ENCODE measurements at regions not wholly inside any gene's neighbourhood (a gene's known extent, or its start where the extent isn't known, plus 50 kb on each side); places are given as distances from the start of the nearest gene placed in this dataset.

DNA sequence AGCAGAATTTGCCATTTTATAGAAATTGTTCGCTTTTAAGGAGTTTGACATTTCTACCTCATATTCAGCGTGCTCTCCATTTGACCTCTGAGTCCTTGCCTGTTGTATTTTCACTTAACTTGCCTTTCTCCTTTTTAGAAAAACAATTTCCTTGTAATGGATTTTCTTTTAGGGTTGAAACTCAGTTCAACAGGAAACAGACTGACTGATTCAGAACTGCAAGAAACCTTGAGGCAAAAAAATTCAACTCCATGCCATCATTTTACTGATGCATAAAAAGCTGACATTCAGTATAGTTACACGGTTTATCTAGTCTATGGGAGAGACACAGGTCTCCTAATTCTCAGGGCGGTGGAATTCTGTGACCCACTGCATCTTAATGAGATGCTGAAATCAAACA, 59.8 kb downstream of the MRPS30 start:
- no peak for DNase-seq

DNA sequence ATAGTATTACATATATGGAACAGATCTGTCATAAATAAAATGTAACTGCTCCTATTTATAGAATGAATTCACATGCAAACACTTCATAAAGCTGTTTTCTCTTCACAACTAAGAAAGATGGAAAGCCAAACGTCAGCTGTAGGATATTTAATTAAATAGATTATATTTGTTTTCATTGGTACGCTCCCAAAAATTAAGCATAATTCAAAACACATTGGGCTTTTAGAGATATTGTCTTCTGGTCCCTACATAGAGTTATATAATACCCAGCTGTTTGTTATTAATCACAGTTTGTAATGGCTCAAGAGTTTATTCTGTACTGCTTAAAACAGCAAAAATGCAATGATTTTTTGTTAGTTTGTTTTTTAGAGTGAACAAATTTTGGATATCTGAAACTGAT, 61.2 kb downstream of the MRPS30 start:
- DNase-seq: no peak

DNA sequence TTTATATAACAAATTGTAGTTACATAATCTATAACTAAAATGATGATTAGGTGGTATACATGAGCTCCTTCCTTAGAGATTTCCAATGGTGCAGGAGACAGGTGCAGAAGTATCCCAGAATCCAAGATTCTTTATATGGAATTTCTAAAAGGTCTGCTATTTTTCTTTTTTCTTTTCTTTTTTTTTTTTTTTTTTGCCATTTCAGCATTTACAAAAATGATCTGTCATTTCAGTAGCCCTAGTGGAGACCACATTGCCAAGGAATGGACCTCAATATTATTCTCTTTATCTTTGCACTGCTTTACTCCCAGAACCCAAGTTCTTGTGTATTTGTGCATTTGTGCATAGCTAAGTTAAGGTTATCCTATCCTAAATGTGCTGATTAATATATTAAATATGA, 61.7 kb downstream of the MRPS30 start:
- no peak for DNase-seq

DNA sequence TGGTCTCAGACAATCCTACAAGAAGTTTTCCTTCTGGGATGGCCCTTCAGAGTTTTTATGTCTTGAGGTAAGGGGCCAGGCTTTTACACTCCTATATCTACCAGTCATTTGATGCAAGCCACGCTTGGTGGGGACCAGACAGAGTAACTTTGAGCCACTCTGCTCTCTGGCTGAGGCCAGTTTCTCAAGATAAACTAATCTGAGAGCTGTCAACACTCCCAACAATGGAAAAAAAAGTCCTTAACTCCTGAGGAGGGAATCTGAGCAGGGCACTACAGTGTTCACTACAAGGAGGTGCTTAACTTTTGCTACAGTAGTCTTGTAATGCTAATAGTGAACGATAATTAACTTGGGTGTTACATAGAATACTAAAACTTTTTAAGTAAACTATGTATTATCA, 62.7 kb downstream of the MRPS30 start:
- no peak for DNase-seq

DNA sequence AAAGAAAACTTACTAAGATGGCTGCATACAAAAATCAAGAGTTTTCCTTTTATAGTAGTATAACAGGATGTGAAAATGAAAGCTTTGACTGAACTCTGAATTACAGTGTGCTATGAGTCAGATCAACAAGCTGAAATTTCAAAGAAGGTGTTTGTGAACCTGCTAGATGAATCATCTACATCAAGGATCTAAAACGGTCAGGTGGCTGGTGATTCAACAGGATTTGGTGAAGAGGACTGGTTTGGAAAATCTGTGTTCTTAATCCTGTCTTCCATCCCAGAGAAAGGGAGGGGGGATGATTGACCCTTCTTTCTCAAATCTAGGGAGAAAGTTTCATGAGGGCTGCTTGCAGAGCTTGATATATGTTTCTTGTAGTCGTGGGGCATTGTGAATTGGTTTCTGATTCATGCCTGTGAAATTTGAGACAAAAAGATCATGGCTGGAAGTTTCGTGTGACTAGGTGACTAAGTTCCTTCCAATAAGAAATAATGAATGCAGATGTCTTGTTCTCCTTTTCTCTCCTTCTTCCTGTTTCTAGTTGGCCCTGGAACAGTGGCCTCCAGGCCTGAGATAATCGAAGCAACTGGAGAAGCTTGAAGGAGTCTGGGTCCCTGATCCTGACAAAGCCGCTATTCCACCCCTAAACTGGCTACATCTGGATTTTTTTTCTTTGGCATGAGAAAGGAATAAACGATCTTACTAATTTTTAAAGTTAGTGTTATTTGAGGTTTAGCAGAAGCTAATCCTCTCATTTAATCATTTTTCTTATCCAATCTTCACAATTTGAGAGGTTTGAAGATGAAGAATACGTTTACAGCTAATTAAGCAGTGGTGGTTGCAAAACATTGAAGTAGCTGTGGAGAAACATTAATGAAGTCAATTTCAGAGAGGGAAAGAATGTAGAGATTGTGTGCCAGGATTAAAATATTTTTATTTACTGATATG, 67.2 kb downstream of the MRPS30 start:
- DNase-seq: no peak

DNA sequence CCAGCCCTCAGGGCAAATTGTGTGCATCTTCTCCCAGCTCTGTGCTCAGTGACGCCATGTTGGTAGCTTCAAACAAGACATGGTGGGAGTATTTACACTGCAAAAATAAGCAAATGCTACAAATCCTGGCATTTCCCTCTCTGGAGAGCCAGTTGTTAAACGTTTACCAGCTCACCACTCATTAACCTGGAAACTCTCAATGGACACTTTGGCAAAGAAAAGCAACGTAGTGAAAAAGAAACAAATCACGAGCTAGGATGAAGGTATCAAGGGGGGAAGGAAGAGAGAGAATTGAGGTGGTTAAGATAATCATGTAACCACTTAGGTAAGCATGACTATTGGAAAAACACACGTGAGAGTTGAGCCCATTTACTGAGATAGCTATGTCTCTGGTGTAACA, 72.5 kb downstream of the MRPS30 start:
- no peak for DNase-seq

DNA sequence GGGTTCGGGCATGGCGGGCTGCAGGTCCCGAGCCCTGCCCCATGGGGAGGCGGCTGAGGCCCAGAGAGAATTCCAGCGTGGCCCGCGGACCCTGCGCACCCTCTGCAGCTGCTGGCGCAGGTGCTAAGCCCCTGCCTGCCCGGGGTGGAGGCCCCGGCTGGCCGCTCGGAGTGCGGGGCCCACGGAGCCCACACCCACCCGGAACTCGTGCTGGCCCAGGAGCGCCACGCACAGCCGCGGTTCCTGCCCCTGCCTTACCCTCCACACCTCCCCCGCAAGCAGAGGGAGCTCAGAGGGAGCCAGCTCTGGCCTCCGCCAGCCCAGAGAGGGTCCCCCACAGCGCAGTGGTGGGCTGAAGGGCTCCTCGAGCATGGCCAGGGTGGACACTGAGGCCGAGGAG, 75.3 kb downstream of the MRPS30 start:
- no peak for DNase-seq

DNA sequence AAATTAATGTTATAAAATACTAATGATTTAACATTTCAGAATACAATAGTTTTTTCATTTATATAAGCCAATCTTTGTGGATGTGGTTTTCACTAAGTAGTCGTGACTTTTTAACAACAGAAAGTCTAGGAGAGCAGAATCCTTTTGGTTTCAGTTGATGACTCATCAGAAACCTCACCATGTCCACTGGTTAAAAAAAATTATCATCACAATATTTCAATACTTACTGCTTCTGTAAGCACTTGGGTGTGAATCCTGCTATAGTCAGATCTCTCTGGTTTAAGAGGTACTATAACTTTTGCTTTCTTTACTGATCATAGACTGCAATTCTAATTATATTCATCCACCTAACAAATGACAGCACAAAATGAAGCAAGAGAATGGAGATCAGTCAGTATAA, 77.2 kb downstream of the MRPS30 start:
- no peak for DNase-seq

DNA sequence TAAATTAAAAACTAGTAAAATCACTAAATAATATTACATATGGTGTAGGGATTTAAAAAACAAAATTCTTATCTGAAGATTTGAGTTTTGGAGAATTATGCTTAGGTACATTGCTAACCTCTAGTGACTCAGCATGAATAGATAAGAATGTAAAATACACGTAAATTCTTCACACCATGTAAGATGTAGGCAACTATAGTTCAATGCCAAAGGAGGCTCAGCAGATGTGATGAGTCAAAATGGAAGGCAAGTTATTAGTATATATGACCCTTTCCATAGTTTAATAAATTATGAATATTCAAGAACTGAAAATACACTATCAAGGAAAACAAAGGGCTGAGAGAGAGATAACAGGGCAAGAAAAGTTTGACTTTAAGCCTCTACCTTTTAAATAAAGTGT, 79.0 kb downstream of the MRPS30 start:
- DNase-seq: no peak

DNA sequence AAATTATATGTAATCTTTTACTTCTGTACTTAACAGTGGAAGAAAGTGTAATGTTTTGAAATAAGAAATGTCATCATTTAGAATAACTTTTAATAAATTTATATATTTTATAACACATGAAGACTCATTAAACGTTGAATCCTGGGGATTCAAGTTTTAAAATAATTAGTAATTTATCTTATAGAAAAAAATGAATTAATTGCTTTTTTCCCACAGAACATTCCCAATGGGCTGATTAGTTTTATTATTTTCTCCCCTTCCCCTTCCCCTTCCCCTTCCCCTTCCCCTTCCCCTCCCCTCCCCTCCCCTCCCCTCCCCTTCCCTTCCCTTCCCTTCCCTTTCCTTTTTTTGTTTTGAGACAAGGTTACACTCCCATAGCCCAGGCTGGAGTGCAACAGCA, 79.7 kb downstream of the MRPS30 start:
- no peak for DNase-seq

DNA sequence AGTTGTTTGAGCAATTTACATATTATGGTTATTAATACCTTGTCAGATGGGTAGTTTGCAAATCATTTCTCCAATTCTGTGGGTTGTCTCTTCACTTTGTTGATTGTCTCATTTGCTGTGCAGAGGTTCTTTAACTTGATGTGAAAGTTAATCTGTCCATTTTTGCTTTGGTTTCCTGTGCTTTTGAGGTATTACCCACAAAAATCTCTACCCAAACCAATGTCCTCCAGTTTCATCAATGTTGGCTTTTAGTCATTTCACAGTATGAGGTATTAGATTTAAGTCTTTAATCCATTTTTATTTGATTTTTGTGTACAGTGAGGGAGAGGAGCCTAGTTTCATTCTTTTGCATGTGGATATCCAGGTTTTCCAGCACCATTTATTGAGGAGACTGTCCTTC, 82.4 kb downstream of the MRPS30 start:
- DNase-seq: no peak

DNA sequence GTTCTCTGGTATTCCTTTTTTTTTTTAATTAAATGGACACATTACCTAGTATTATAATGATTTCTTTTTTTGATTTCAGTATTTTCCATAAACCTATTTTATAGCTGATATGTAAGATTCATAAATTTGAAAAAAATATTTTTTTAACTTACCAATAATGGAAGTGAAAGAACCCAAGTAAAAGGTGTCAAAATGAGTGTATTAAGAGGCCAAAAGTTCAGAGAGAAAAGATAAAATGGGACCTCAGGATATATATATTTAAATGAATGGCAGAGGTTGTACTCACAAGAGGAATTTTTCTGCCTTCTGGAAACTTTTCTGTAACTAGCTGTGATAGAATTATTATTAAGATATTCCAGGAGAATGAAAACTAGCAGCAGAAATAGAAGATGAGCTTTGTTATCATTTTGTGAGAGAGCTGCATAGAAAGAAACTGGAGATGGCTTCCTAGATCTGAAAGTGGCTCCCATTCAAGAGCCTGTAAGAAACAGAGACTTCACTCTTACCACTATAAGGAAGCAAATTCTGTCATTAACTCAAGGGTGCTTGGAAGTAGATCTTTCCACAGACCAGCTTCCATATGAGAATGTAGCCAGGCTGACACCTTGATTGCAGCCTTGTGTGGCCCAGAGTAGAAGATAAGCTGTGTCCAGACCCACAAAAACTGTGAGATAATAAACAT, 91.7 kb downstream of the MRPS30 start:
- DNase-seq: no peak

DNA sequence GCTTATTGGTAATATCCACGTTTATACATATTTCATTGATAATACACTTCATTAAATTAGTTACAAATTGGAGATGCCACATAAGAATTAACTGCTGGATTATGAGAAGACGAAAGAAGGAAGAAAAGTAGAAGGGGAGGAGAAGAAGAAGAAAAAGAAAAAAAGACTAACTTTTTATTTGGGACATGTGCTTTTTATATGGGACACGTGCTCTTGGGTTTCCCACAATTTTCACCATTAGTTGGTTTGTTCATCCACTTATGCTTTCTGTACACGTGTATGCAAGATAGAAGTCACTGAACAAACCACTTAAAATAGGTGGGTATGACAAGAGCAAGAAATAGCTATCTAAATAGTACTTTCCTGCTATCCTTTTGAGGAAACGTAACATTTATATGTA, 98.6 kb downstream of the MRPS30 start:
- DNase-seq: no peak

DNA sequence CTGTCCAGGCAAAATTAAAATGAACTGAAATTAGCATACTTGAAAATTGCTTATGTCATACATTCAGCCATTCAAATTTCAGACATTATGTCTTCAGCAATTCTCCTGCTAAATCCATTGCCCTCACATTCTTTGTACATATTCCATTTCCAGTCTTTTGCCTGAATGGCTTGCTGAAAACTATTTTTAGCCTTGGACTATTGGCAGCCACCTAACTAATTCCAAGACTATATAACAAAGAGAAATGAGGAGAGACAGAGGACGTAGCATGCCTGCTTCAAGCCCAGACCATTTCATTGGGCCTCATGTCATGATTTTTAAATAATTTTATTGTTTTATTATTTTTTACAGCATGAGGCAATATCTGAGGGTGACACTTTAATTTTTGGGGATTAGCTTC, 100.3 kb downstream of the MRPS30 start:
- DNase-seq: no peak

DNA sequence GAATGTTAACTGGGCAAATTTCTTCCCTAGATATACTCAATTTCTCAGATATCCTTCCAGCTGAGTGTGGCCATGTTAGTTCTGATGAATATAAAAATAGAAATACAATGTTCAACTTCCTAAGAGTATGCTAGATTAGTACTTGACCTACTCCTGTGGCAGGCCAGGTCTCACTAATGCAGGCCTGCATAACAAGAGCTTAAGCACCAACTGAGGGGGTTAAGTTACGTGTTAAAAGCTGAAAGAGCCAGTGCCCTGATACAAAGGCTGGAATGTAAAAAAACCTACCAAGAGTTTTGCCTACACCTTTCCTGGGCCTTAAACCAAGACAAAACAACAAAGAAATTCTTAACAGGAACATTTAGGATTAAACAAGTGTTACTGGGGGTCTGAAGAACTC, 102.8 kb downstream of the MRPS30 start:
- DNase-seq: no peak

DNA sequence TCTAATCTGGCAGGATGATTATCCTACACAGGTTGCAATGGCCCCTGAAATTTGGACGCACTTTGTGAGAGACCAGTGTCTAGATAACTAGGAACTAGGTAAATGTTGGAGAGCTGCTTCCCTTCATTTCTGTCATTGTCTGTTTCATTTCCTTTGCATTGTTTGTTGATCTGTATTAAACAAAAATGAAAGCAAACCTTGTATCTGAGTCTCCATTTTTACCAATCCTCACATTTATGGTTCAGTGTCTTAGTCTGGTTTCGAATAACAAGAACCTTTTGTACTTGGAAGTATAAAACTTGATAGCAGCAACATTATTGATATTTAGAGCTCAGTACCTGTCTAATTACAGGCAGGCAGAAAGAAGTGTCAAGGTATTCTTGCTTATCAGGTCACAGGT, 105.5 kb downstream of the MRPS30 start:
- DNase-seq: no peak

DNA sequence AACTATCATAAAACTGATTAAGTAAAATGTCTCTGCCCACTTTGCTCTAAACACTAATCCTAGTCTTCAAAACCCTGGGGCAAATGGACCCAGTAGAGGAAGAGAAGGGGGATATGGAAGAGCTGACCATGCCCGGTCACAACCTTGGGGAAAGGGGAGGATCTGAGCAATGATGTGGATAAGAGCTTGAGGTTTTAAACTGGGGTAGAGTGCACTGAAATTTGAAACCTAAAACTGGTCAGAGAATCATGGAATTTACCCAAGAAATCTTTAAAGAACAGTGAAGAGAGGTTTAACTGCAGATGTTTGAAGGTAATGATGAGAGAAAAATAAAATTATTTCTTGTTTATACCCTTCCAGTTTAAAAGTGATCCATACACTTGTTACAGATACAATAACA, 110.8 kb downstream of the MRPS30 start:
- no peak for DNase-seq

DNA sequence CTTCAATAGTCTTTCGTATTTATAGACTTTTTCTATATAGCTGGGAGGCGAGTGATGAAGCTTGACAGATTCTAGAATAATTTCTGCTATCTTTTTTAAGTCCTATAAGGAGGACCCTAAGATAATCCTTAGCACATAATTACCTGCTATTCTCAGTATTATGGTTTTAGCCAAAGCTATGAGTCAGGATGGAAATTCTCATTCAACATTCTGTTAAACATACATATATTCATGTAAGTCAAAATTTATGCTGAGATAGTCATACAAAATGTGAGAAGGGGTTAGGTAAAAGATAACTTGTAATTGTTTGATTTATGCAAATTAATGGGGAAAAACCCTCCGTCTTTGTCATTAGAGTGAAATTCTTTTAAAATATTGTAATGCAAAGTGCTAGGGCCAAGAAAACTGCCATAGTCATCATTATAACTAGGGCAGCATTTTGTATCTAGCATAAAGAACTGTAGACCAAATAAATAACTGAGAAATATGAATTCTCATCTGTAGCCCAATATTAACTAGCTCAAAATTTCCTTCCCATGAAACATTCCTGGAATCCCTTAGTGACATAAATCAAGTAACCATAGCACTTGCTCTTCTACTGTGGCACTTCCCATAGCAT, 118.5 kb downstream of the MRPS30 start:
- no peak for DNase-seq

DNA sequence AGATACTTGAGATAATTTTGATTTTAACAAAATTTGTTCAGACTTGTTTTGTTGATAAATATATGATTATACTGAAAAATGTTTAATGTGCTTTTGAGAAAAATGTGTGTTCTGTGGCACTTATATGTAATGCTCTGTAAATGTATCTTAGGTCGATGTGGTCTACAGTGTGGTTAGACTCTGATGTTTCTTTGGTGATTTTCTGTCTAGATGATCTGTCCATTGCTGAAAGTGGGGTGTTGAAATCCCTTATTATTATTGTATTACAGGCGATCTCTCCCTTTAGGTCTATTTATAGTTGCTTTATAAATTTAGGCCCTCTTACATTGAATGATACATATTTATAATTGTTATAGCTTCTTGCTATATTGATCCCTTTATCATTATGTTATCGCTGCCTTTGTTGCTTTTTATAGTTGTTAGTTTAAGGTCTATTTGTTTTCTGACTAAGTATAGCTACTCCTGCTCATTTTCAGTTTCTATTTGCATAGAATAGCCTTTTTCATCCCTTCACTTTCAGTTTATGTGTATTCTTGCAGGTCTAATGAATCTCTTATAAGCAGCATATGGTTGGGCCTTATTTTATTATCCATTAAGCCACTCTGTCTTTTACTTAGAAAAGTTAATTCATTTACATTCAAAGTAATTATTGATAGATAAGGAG, 124.3 kb downstream of the MRPS30 start:
- DNase-seq: no peak

DNA sequence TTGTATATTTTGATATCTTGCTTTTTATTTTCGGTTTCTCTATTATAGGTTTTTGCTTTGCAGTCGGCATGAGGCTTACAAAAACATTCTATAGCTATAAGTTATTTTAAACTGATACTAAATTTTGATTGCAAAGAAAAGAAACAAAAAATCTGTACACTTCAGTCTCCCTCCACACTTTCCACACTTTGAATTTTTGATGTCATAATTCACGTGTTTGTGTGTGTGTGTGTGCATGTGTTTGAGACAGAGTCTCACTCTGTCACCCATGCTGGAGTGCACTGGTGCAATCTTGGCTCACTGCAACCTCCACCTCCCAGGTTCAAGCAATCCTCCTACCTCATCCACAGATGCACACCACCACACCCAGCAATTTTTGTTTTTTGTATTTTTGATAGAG, 124.9 kb downstream of the MRPS30 start:
- no peak for DNase-seq

DNA sequence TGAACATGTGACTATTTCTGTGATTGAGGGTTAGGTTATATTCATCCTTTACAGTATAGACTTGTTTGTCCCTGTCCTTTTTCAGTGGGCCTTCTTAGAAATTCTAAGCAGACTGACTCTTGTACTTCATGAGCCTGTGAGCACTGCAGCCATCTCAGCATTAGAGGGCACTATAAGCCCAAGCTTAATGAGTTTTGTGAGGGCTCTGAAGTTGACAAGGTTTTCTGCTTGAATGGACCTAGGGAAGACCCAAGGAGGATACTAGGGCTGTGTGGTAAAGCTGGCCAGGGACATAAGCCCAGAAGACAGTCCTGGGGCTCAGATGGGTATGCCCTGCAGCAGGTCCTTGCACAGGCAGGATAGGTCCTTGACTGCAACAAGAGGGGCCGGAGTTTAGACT, 126.5 kb downstream of the MRPS30 start:
- DNase-seq: no peak

DNA sequence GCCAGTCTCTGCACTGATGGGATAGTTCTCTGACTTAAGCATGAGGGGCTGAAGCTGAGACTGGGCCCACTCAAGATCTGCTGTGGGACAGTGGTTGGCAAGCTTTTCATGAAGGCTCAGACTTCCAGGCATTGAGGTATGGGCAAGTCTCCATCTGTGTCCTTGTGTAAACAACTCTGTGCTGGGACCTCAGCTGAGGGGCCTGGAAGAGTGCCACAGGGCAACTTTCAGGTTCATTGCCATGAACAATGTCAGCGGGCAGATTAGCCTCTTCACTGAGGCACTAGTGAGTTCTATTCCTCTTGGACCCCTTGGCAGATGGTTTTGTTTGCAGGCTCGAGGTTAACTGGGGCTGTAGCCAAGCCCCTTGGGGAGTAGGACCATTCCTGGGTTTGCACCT, 127.1 kb downstream of the MRPS30 start:
- no peak for DNase-seq

DNA sequence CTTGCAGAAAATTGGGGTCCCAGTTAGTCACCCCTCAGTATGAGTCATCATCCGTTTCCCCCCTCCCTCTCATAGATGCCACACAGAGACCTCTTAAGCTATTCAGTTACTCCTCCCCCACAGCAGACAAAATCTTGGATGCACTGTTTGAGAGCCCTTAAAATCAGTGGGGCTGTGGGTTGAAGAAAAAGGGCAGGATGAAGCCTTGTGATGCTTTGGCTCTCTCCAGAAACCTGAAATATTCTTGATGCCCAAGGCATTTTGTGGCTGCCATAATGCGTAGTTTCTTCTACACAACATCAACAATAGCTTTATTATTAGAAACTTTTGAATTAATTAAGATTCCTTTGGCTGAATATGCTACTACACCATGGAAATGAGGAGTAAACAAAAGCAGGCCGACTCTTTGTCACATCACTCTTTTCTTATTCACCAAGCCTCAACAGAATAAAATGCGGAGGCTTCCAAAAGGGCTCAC, 133.8 kb downstream of the MRPS30 start:
- no peak for DNase-seq
